ENCODE measurements at regions not wholly inside any gene's neighbourhood (a gene's known extent, or its start where the extent isn't known, plus 50 kb on each side); places are given as distances from the start of the nearest gene placed in this dataset.
"Not testable (repeated sequence)": the region's sequence is repeated elsewhere in the genome, so short reads cannot be mapped to it uniquely, and the experiment has no call there.

GRCh38 chr12:30531731-30532678 lies 163.7 kb downstream of the IPO8 start:
- no peak overlapping the region for H3K4me3 ChIP-seq (ENCODE audit: low read length)

GRCh38 chr12:30529489-30530269 lies 166.0 kb downstream of the IPO8 start:
- H3K36me3 ChIP-seq (ENCODE audit: control insufficient read depth, insufficient read depth, low read length): no peaks in the 10 kb centered on the region
- no peak overlapping the region for H3K9ac ChIP-seq (ENCODE audit: low read length)
- H3K27me3 ChIP-seq (ENCODE audit: control insufficient read depth, insufficient read depth, low read length): no peaks in the 10 kb centered on the region
- no peaks in the 10 kb centered on the region for H3K9me3 ChIP-seq (ENCODE audit: control insufficient read depth, low read length)
- no peak overlapping the region for H3K4me3 ChIP-seq (ENCODE audit: low read length)
- H3K4me1 ChIP-seq (ENCODE audit: control insufficient read depth, insufficient read depth, low read length): no peaks in the 10 kb centered on the region

More at GRCh38 chr12:30531731-30532678, 163.7 kb downstream of the IPO8 start:
- H3K27me3 ChIP-seq (ENCODE audit: control insufficient read depth, insufficient read depth, low read length): no peaks in the 10 kb centered on the region
- H3K9me3 ChIP-seq (ENCODE audit: control insufficient read depth, low read length): no peaks in the 10 kb centered on the region
- H3K9ac ChIP-seq (ENCODE audit: low read length): no peak overlapping the region
- no peaks in the 10 kb centered on the region for H3K36me3 ChIP-seq (ENCODE audit: control insufficient read depth, insufficient read depth, low read length)
- H3K4me1 ChIP-seq (ENCODE audit: control insufficient read depth, insufficient read depth, low read length): no peaks in the 10 kb centered on the region

- no peaks in the 10 kb centered on the region for H3K9me3 ChIP-seq (ENCODE audit: control insufficient read depth, low read length)
- H3K36me3 ChIP-seq (ENCODE audit: control insufficient read depth, insufficient read depth, low read length): no peaks in the 10 kb centered on the region
- H3K4me3 ChIP-seq (ENCODE audit: low read length): no peak overlapping the region
- no peaks in the 10 kb centered on the region for H3K4me1 ChIP-seq (ENCODE audit: control insufficient read depth, insufficient read depth, low read length)
- no peaks in the 10 kb centered on the region for H3K27me3 ChIP-seq (ENCODE audit: control insufficient read depth, insufficient read depth, low read length)
- no peak overlapping the region for H3K9ac ChIP-seq (ENCODE audit: low read length)
These were observed 170.5 kb downstream of the IPO8 start for GRCh38 chr12:30525171-30525570.

GRCh38 chr12:30520285-30520684 lies 175.4 kb downstream of the IPO8 start:
- not testable (repeated sequence) for H3K4me1 ChIP-seq (ENCODE audit: control insufficient read depth, insufficient read depth, low read length); H3K27me3 ChIP-seq (ENCODE audit: control insufficient read depth, insufficient read depth, low read length); H3K9ac ChIP-seq (ENCODE audit: low read length); H3K4me3 ChIP-seq (ENCODE audit: low read length); H3K36me3 ChIP-seq (ENCODE audit: control insufficient read depth, insufficient read depth, low read length); H3K9me3 ChIP-seq (ENCODE audit: control insufficient read depth, low read length)

GRCh38 chr12:30519535-30519934 lies 176.1 kb downstream of the IPO8 start:
- Histone ChIP-seq H3K9me3 (ENCODE audit: control insufficient read depth, low read length) (no peaks in the 10 kb centered on the region), H3K4me3 (ENCODE audit: low read length) (no peak overlapping the region), H3K9ac (ENCODE audit: low read length) (no peak overlapping the region), H3K27me3 (ENCODE audit: control insufficient read depth, insufficient read depth, low read length) (no peaks in the 10 kb centered on the region), H3K36me3 (ENCODE audit: control insufficient read depth, insufficient read depth, low read length) (no peaks in the 10 kb centered on the region), H3K4me1 (ENCODE audit: control insufficient read depth, insufficient read depth, low read length) (peaks cover 5% of the 10 kb centered on the region)

- no peak overlapping the region for H3K9ac ChIP-seq (ENCODE audit: low read length)
- no peaks in the 10 kb centered on the region for H3K27me3 ChIP-seq (ENCODE audit: control insufficient read depth, insufficient read depth, low read length)
- H3K4me1 ChIP-seq (ENCODE audit: control insufficient read depth, insufficient read depth, low read length): peaks cover 5% of the 10 kb centered on the region
- no peaks in the 10 kb centered on the region for H3K9me3 ChIP-seq (ENCODE audit: control insufficient read depth, low read length)
- no peak overlapping the region for H3K4me3 ChIP-seq (ENCODE audit: low read length)
- no peaks in the 10 kb centered on the region for H3K36me3 ChIP-seq (ENCODE audit: control insufficient read depth, insufficient read depth, low read length)
These were observed 178.3 kb downstream of the IPO8 start for GRCh38 chr12:30517320-30517719.

GRCh38 chr12:30515351-30515750 lies 180.3 kb downstream of the IPO8 start:
- no peaks in the 10 kb centered on the region for H3K27me3 ChIP-seq (ENCODE audit: control insufficient read depth, insufficient read depth, low read length)
- no peak overlapping the region for H3K9ac ChIP-seq (ENCODE audit: low read length)
- H3K9me3 ChIP-seq (ENCODE audit: control insufficient read depth, low read length): no peaks in the 10 kb centered on the region
- no peaks in the 10 kb centered on the region for H3K36me3 ChIP-seq (ENCODE audit: control insufficient read depth, insufficient read depth, low read length)
- H3K4me3 ChIP-seq (ENCODE audit: low read length): no peak overlapping the region
- H3K4me1 ChIP-seq (ENCODE audit: control insufficient read depth, insufficient read depth, low read length): peaks cover 5% of the 10 kb centered on the region

GRCh38 chr12:30514666-30515065 lies 181.0 kb downstream of the IPO8 start:
- H3K27me3 ChIP-seq (ENCODE audit: control insufficient read depth, insufficient read depth, low read length): no peaks in the 10 kb centered on the region
- no peaks in the 10 kb centered on the region for H3K36me3 ChIP-seq (ENCODE audit: control insufficient read depth, insufficient read depth, low read length)
- H3K4me3 ChIP-seq (ENCODE audit: low read length): no peak overlapping the region
- no peak overlapping the region for H3K9ac ChIP-seq (ENCODE audit: low read length)
- H3K4me1 ChIP-seq (ENCODE audit: control insufficient read depth, insufficient read depth, low read length): peaks cover 5% of the 10 kb centered on the region
- no peaks in the 10 kb centered on the region for H3K9me3 ChIP-seq (ENCODE audit: control insufficient read depth, low read length)

- Histone ChIP-seq H3K4me1 (ENCODE audit: control insufficient read depth, insufficient read depth, low read length) (no peaks in the 10 kb centered on the region), H3K9ac (ENCODE audit: low read length) (no peak overlapping the region), H3K4me3 (ENCODE audit: low read length) (no peak overlapping the region), H3K27me3 (ENCODE audit: control insufficient read depth, insufficient read depth, low read length) (no peaks in the 10 kb centered on the region), H3K36me3 (ENCODE audit: control insufficient read depth, insufficient read depth, low read length) (no peaks in the 10 kb centered on the region), H3K9me3 (ENCODE audit: control insufficient read depth, low read length) (no peaks in the 10 kb centered on the region)
These were observed 187.3 kb downstream of the IPO8 start for GRCh38 chr12:30508205-30508967.

GRCh38 chr12:30507576-30507975 lies 188.1 kb downstream of the IPO8 start:
- Histone ChIP-seq H3K27me3 (ENCODE audit: control insufficient read depth, insufficient read depth, low read length) (no peaks in the 10 kb centered on the region), H3K36me3 (ENCODE audit: control insufficient read depth, insufficient read depth, low read length) (no peaks in the 10 kb centered on the region), H3K9me3 (ENCODE audit: control insufficient read depth, low read length) (no peaks in the 10 kb centered on the region), H3K9ac (ENCODE audit: low read length) (no peak overlapping the region), H3K4me3 (ENCODE audit: low read length) (no peak overlapping the region), H3K4me1 (ENCODE audit: control insufficient read depth, insufficient read depth, low read length) (no peaks in the 10 kb centered on the region)

GRCh38 chr12:30506411-30506810 lies 189.3 kb downstream of the IPO8 start:
- Histone ChIP-seq H3K4me1 (ENCODE audit: control insufficient read depth, insufficient read depth, low read length) (no peaks in the 10 kb centered on the region), H3K9me3 (ENCODE audit: control insufficient read depth, low read length) (no peaks in the 10 kb centered on the region), H3K9ac (ENCODE audit: low read length) (no peak overlapping the region), H3K4me3 (ENCODE audit: low read length) (no peak overlapping the region), H3K36me3 (ENCODE audit: control insufficient read depth, insufficient read depth, low read length) (no peaks in the 10 kb centered on the region), H3K27me3 (ENCODE audit: control insufficient read depth, insufficient read depth, low read length) (no peaks in the 10 kb centered on the region)

Measured in mucosa of stomach (tissue), 1 donor.